HepG2 (cell line): ENCODE measurements at regions not wholly inside any gene's neighbourhood (a gene's known extent, or its start where the extent isn't known, plus 50 kb on each side); places are given as distances from the start of the nearest gene placed in this dataset.

Experiments used
- ADNP ChIP-seq: sonication (generic); formaldehyde crosslinking; IDR thresholded peaks from 2 replicates; pipeline ENCODE4 v1.4.0; 2020; ENCODE audit warnings: missing genetic modification reagents
- DR1 ChIP-seq: sonication (generic); formaldehyde crosslinking; IDR thresholded peaks from 2 replicates; pipeline ENCODE4 v1.8.0; 2021; ENCODE audit warnings: mild to moderate bottlenecking, missing genetic modification reagents, inconsistent platforms
- KLF11 ChIP-seq: IDR thresholded peaks from 2 replicates; pipeline ENCODE4 v1.6.1; 2016; ENCODE audit warnings: missing compliant biosample characterization
- PCBP2 ChIP-seq: fragments of 200-400 bp; formaldehyde crosslinking; optimal IDR thresholded peaks from 2 replicates; pipeline ENCODE3; 2018; ENCODE audit warnings: low read length, low read depth; ENCODE audit not compliant: poor library complexity, severe bottlenecking
- RFXAP ChIP-seq: sonication (generic); formaldehyde crosslinking; IDR thresholded peaks from 2 replicates; pipeline ENCODE4 v1.4.0; 2020; ENCODE audit warnings: missing genetic modification reagents, borderline replicate concordance
- SIX4 ChIP-seq: sonication (generic); formaldehyde crosslinking; IDR thresholded peaks from 2 replicates; pipeline ENCODE4 v1.4.0; 2020; ENCODE audit warnings: missing genetic modification reagents
- TBX2 ChIP-seq: sonication (generic); formaldehyde crosslinking; IDR thresholded peaks from 2 replicates; pipeline ENCODE4 v1.5.0; 2020; ENCODE audit warnings: missing genetic modification reagents, mild to moderate bottlenecking, borderline replicate concordance
- ZNF329 ChIP-seq: sonication (generic); formaldehyde crosslinking; IDR thresholded peaks from 2 replicates; pipeline ENCODE4 v1.9.0; 2021; ENCODE audit warnings: low read depth, mild to moderate bottlenecking, missing genetic modification reagents
- TF ChIP-seq, protein P1 (sequence below): sonication (generic); formaldehyde crosslinking; IDR thresholded peaks from 2 replicates; pipeline ENCODE4 v1.4.0; 2020; ENCODE audit warnings: mild to moderate bottlenecking, missing genetic modification reagents
- TF ChIP-seq, protein P2 (sequence below): IDR thresholded peaks from 2 replicates; pipeline ENCODE4 v1.6.1; 2016; ENCODE audit warnings: low read depth
- TF ChIP-seq, protein P3 (sequence below): sonication (generic); formaldehyde crosslinking; IDR thresholded peaks from 2 replicates; pipeline ENCODE4 v1.8.0; 2022; ENCODE audit warnings: missing genetic modification reagents, mild to moderate bottlenecking, moderate library complexity, borderline replicate concordance

DNA sequence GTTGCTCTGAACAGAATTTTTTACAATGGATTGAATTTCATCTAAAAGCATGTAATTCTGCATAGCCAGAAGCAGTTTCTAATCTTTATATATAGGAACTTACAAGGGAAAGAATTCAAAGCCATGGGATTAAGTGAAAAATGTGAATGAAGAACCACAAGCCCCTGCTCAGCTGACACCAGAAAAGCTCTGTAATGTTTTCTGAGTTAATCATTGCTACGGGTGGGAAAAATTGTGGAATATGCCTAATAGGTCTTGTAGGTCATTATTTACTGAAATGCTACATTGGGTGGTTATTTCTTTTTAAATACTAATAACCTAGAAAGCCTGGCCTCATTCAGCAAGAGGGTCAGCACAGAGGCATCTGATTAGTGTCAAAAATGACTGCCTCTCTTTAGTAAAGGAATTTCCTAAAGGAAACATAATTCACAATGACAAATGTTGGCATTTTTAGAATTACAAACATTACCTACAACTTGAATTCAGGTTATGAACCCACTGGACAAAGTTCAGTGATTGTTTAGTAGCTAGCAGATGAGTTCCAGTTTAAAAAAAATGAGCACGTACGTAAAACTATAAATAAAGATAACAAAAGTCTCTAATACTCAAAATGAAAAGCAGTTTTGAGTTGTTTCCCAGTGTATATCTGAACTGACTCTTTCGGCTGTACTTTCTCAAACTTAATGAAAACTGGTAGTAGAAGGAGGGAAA lies 75.3 kb downstream of the BMP4 start (continued):
- TF ChIP-seq, protein P1, sequence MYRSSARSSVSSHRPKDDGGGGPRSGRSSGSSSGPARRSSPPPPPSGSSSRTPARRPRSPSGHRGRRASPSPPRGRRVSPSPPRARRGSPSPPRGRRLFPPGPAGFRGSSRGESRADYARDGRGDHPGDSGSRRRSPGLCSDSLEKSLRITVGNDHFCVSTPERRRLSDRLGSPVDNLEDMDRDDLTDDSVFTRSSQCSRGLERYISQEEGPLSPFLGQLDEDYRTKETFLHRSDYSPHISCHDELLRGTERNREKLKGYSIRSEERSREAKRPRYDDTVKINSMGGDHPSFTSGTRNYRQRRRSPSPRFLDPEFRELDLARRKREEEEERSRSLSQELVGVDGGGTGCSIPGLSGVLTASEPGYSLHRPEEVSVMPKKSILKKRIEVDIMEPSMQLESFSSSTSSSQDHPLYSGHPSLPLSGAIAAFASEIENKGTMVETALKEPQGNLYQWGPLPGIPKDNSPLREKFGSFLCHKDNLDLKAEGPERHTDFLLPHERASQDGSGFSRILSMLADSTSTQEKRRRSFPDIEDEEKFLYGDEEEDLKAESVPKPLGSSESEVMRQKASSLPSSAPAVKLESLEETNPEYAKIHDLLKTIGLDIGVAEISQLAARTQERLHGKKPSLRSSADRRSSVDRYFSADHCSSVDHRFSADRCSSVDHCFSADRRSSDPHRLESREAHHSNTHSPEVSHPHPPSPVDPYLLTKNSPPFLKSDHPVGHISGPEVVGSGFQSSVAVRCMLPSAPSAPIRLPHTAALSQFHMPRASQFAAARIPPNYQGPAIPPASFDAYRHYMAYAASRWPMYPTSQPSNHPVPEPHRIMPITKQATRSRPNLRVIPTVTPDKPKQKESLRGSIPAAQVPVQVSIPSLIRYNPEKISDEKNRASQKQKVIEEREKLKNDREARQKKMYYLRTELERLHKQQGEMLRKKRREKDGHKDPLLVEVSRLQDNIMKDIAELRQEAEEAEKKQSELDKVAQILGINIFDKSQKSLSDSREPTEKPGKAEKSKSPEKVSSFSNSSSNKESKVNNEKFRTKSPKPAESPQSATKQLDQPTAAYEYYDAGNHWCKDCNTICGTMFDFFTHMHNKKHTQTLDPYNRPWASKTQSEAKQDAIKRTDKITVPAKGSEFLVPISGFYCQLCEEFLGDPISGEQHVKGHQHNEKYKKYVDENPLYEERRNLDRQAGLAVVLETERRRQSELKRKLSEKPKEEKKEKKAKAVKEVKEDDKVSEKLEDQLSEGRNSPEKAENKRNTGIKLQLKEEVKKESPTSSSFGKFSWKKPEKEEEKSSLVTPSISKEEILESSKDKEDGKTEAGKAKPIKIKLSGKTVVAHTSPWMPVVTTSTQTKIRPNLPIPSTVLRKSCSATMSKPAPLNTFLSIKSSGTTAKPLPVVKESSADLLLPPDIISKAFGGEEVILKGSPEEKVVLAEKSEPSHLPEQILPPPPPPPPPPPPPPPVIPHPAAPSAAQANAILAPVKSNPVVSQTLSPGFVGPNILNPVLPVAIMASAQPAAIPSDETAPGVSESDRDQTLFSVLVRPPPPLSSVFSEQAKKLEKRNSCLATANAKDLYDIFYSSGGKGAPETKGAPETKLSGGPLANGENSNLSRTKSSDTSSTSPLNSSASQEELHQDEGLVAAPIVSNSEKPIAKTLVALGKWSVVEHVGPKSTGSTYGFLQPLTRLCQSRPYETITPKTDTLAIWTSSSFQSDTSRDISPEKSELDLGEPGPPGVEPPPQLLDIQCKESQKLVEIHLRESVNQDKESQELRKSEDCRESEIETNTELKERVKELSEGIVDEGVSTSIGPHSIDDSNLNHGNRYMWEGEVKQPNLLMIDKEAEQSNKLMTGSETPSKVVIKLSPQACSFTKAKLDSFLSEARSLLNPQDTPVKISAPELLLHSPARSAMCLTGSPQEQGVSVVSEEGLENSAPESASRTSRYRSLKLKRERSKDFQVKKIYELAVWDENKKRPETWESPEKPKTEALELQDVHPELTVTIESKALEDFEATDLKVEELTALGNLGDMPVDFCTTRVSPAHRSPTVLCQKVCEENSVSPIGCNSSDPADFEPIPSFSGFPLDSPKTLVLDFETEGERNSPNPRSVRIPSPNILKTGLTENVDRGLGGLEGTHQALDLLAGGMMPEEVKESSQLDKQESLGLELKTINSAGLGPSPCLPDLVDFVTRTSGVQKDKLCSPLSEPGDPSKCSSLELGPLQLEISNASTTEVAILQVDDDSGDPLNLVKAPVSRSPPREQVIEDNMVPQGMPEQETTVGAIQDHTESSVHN (CRISPR knock-in tag) = no peak
- no peak for TF ChIP-seq RFXAP (CRISPR knock-in tag)
- TF ChIP-seq, protein P2, sequence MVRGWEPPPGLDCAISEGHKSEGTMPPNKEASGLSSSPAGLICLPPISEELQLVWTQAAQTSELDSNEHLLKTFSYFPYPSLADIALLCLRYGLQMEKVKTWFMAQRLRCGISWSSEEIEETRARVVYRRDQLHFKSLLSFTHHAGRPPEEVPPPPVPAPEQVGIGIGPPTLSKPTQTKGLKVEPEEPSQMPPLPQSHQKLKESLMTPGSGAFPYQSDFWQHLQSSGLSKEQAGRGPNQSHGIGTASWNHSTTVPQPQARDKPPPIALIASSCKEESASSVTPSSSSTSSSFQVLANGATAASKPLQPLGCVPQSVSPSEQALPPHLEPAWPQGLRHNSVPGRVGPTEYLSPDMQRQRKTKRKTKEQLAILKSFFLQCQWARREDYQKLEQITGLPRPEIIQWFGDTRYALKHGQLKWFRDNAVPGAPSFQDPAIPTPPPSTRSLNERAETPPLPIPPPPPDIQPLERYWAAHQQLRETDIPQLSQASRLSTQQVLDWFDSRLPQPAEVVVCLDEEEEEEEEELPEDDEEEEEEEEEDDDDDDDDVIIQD = peak; percentile 62; the same call in 1 of the 2 replicates
- TF ChIP-seq, protein P3, sequence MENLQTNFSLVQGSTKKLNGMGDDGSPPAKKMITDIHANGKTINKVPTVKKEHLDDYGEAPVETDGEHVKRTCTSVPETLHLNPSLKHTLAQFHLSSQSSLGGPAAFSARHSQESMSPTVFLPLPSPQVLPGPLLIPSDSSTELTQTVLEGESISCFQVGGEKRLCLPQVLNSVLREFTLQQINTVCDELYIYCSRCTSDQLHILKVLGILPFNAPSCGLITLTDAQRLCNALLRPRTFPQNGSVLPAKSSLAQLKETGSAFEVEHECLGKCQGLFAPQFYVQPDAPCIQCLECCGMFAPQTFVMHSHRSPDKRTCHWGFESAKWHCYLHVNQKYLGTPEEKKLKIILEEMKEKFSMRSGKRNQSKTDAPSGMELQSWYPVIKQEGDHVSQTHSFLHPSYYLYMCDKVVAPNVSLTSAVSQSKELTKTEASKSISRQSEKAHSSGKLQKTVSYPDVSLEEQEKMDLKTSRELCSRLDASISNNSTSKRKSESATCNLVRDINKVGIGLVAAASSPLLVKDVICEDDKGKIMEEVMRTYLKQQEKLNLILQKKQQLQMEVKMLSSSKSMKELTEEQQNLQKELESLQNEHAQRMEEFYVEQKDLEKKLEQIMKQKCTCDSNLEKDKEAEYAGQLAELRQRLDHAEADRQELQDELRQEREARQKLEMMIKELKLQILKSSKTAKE (CRISPR knock-in tag) = no peak
- TF ChIP-seq KLF11 (CRISPR knock-in tag) = no peak
- TF ChIP-seq SIX4 (CRISPR knock-in tag) = no peak
- TF ChIP-seq PCBP2 = no peak
- TF ChIP-seq ZNF329 (CRISPR knock-in tag) = no peak
- no peak for TF ChIP-seq ADNP (CRISPR knock-in tag)
- TF ChIP-seq TBX2 (CRISPR knock-in tag) = peak; percentile 22; the same call in 1 of the 2 replicates
- TF ChIP-seq DR1 = no peak
